Omental fat pad (tissue), 3 donors: ENCODE measurements at regions not wholly inside any gene's neighbourhood (a gene's known extent, or its start where the extent isn't known, plus 50 kb on each side); places are given as distances from the start of the nearest gene placed in this dataset.

Experiments used
- ATAC-seq: fragments of 150-250 bp; one replicate; pipeline ENCODE4 v1.9.1; 2016; ENCODE audit warnings: mild to moderate bottlenecking, moderate library complexity; ENCODE audit not compliant: low FRiP score
- DNase-seq: peaks from one replicate; pipeline ENCODE4 v3.0.0-alpha.2; 2019; ENCODE audit warnings: low spot score
- TF ChIP-seq, protein P1 (sequence below), 3 donors: fragments of 450-650 bp; IDR thresholded peaks; one replicate each; pipeline ENCODE4 v1.5.1; 2016 to 2017; ENCODE audit warnings: antibody characterized with exemption in 3 of 3, mild to moderate bottlenecking in 3 of 3, moderate library complexity in 2 of 3

DNA sequence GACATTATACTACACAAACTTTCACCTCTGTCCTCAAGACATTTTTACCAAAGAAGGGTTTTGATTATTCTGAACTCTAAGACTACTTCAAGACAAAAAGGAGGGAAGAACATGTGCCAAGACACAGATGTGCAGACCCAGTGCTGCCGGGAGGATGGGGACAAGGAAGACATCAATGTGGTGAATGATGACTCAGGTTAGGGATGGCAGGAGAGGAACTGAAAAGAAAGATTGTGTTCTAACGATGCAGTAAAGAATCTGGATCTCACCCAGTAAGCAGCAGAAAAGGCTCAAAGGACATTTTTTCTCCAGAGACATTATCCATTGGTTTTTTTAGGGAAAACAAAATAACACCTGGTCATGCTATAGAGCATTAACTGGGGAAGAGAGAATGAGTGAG lies 449.9 kb upstream of the NR2F2 start:
- TF ChIP-seq, protein P1, sequence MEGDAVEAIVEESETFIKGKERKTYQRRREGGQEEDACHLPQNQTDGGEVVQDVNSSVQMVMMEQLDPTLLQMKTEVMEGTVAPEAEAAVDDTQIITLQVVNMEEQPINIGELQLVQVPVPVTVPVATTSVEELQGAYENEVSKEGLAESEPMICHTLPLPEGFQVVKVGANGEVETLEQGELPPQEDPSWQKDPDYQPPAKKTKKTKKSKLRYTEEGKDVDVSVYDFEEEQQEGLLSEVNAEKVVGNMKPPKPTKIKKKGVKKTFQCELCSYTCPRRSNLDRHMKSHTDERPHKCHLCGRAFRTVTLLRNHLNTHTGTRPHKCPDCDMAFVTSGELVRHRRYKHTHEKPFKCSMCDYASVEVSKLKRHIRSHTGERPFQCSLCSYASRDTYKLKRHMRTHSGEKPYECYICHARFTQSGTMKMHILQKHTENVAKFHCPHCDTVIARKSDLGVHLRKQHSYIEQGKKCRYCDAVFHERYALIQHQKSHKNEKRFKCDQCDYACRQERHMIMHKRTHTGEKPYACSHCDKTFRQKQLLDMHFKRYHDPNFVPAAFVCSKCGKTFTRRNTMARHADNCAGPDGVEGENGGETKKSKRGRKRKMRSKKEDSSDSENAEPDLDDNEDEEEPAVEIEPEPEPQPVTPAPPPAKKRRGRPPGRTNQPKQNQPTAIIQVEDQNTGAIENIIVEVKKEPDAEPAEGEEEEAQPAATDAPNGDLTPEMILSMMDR (IDR thresholded peaks at IDR 0.05), result no peak
- ATAC-seq, result no peak
- DNase-seq, result no peak

DNA sequence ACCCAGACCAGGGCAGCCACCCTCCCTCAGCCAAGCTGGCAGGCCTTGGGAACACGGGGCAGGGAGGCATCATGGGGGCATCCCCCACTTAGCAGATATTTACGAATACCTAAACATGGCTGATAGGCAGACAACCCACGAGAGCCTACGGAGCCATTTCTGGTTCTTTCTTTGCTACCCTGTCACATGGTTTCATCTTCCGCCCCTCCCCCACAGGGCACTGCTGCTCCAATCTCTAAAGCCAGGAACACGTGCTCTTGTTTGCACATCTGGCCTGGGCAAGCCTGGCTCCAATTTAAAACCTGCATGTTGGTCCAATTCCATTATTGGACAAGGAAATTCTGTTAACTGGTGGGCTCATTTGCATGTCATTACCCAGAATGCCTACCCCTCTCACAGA lies 447.4 kb upstream of the NR2F2 start:
- ATAC-seq, result no peak
- TF ChIP-seq, protein P1 (IDR thresholded peaks at IDR 0.05), result no peak
- DNase-seq, result no peak

DNA sequence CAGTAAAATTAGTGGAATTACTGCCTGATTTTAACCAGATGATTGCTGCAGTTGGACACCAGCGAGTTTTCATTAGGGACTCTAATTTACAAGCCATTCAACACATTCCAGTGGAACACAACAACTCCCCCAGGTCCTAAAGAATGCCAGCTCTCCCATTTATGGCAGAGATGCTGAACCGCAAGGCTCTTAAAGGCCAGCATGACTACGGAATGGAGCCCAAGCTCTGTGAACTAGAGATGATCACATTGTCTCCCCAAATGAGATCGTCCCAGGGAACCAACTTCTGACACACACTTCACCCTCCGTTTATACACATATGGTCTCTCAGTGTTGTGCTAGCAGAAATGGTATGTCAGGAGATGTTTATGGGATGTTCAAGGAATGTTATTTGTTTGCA lies 446.2 kb upstream of the NR2F2 start:
- DNase-seq (no peak), ATAC-seq (no peak)
- TF ChIP-seq, protein P1 (IDR thresholded peaks at IDR 0.05), result no peak

DNA sequence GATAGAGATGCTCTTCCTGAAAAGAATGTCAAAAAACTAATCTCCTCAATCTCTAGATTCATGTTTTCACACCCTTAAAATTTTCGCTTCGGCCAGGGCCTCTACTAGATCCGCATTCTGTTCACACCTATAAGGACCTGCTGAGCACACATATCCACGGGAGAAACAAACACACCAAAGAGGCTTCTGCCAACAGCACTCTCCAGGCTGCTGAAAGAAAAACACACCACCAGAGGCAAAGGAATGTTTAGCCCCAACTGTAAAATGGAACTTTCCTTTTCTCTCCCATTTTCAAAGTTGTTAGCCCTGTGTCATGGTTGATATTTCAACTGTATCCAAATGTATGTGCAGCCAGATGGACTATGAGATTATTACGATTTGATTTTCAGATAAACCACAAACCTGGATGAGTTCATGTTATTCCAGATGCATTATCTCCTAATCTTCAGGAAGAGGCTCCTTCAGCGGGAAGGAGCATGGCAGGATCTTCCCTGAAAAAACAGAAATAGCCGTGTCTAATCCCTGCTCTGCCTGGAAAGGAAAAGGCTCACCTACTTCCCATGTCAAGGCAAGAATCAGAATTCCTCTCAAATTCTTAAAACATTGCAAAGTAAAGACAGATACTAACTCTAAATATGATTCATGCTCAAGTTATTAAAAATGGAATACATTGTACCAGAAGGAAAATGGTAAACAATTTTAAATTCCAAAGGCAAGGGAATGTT lies 442.7 kb upstream of the NR2F2 start:
- TF ChIP-seq, protein P1 (IDR thresholded peaks at IDR 0.05), result no peak
- no peak for ATAC-seq
- DNase-seq, result no peak

DNA sequence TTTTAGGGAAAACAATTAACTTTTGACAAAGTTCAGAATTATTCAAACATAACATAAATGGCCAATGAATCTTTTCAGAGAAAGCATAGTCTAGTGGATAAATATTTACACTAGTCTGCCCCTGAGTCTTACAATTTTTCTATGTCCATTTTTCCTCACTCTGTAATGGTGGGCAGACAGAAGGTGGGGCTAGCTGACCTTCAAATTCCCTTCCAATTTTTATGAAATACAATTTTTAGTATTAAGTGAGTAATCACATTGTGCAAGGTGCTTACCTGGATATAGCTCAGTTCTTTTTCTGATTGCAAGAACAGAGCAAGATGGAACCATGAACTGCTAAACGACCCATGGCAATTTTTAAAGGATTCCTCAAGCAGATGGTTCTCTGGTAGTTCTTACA lies 441.7 kb upstream of the NR2F2 start:
- no peak for ATAC-seq
- no peak for DNase-seq
- TF ChIP-seq, protein P1 (IDR thresholded peaks at IDR 0.05), result no peak

DNA sequence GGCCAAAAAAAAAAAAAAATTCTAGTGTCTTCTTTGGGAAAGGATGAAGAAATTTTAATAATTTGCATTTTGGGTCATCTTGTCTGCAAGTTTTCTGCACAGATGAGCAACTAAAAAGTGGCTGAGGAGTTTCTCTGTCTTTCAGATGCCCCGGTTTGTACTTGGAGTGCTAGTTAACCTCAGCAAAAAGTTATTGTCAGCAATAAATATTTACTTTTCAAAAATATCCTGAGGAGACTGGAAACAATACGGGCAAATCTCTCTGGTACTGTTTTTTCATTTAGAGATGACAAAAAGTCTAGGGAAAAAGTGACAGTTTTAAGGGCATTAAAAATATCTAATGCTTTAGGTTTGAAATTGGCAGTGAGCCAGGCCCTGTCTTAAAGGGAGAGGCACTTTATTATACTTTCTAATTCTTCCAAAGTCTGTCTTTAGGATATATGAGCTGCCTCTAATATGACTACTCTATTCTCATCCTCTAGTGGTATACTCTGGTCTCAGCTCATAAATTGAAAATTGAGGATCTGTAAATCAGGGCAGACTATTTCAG lies 436.0 kb upstream of the NR2F2 start:
- TF ChIP-seq, protein P1 (IDR thresholded peaks at IDR 0.05), result no peak
- DNase-seq (no peak), ATAC-seq (no peak)

DNA sequence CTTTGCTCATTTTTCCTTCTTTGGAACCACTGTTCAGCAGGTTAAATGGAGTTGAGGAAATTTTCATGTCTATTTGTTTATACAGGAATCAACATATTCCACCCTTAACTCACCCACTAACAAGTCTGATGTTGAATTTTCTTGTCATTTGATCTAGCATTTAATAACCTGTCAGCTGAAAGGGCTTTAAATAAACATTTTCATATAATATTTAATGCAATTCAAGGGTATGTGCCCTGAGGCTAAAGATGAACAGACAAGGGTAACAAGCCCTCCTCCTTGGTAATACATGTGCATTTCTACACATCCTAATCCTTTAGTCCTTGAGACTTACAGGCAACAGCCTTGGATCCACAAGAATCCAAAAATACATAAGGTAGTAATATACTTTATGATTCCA lies 435.0 kb upstream of the NR2F2 start:
- TF ChIP-seq, protein P1 (IDR thresholded peaks at IDR 0.05), result no peak
- DNase-seq (no peak), ATAC-seq (no peak)
